Duodenal mucosa (tissue), 2 donors: ENCODE measurements at regions not wholly inside any gene's neighbourhood (a gene's known extent, or its start where the extent isn't known, plus 50 kb on each side); places are given as distances from the start of the nearest gene placed in this dataset.

Experiments used
- H3K27ac ChIP-seq: one replicate; pipeline ENCODE4 v1.7.0; 2013; ENCODE audit warnings: low read depth, low read length
- H3K27me3 ChIP-seq, 2 donors: one replicate each; pipeline ENCODE4 v1.7.0; 2013; ENCODE audit warnings: low read length in 2 of 2, control low read depth in 1 of 2; ENCODE audit not compliant: insufficient read depth in 2 of 2, control insufficient read depth in 1 of 2
- H3K36me3 ChIP-seq, 2 donors: one replicate each; pipeline ENCODE4 v1.7.0; 2013; ENCODE audit warnings: low read length in 2 of 2, control low read depth in 1 of 2; ENCODE audit not compliant: insufficient read depth in 2 of 2, control insufficient read depth in 1 of 2
- H3K4me1 ChIP-seq, 2 donors: one replicate each; pipeline ENCODE4 v1.7.0; 2013; ENCODE audit warnings: low read length in 2 of 2, control low read depth in 1 of 2; ENCODE audit not compliant: insufficient read depth in 2 of 2, control insufficient read depth in 1 of 2
- H3K4me3 ChIP-seq, 2 donors: one replicate each; pipeline ENCODE4 v1.7.0; 2013; ENCODE audit warnings: low read length in 2 of 2, low read depth in 1 of 2
- H3K9ac ChIP-seq, 2 donors: one replicate each; pipeline ENCODE4 v1.7.0; 2013; ENCODE audit warnings: low read length in 2 of 2, low read depth in 1 of 2
- H3K9me3 ChIP-seq, 2 donors: one replicate each; pipeline ENCODE4 v1.7.0; 2013; ENCODE audit warnings: low read length in 2 of 2, control low read depth in 1 of 2; ENCODE audit not compliant: control insufficient read depth in 1 of 2

DNA sequence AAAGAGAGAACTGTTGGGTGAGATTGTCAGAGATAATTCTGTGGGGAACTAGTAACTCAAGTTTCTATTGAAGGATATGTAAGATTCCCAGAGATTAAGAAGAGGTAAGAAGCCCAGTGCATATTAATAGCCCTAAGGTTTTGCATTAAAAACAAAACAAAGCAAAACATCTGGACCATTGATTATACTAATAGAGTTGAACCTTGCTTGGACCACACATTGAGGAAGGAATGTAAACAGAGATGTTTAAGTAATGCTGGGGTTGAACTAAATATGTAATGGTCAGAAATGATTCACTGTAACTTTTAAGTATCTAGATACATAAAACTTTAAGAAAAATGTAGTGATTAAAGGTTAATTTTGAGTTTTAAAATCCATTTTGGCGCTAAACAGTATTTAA, 1770.0 kb downstream of the PCDH9 start:
- Histone ChIP-seq H3K9me3 (peaks cover 7 to 8% of the 10 kb centered on the region in 2 donors), H3K36me3 (no peaks in the 10 kb centered on the region), H3K9ac (no peak overlapping the region), H3K27me3 (no peaks in the 10 kb centered on the region), H3K4me1 (no peaks in the 10 kb centered on the region), H3K27ac (no peak overlapping the region), H3K4me3 (no peak overlapping the region)

DNA sequence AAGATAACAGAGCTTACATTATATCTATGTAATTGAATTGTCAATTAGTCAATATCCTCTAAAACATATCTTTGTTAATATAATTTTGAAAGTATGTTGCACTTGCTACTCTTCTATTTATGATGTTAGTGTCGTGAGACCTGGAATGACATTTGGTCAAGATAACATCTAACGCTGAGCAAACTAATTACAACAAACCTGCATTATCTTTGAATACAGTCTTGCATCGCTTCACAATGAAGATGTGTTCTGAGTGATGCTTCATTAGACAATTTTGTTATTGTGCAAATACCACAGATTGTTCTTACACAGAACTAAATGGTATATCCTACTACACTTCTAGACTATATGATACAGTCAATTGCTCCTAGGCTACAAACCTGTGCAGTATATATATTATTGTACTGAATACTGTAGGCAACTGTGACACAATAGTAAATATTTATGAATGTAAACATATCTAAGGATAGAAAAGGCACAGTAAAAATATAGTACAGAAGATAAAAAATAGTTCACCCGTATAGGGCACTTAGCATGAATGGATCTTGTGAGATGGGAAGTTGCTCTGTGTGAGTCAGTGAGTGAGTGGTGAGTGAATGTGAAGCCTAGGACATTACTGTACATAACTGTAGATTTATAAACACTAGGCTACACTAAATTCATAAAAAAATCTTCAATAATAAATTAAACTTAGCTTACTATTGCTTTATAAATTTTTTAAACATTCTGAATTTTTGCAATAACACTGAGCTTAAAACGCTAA, 1773.8 kb downstream of the PCDH9 start:
- no peak overlapping the region for H3K27ac ChIP-seq

GRCh38 chr13:65454403-65454802, 1775.7 kb downstream of the PCDH9 start:
- H3K9me3 ChIP-seq: peaks cover 4 to 5% of the 10 kb centered on the region in 2 donors
- no peak overlapping the region for H3K27ac ChIP-seq
- H3K36me3 ChIP-seq: no peaks in the 10 kb centered on the region
- no peaks in the 10 kb centered on the region for H3K4me1 ChIP-seq
- H3K9ac ChIP-seq: no peak overlapping the region
- H3K27me3 ChIP-seq: no peaks in the 10 kb centered on the region
- H3K4me3 ChIP-seq: no peak overlapping the region

More for the DNA sequence above, 1773.8 kb downstream of the PCDH9 start:
- Histone ChIP-seq H3K36me3 (no peaks in the 10 kb centered on the region), H3K9me3 (peaks cover 4 to 5% of the 10 kb centered on the region in 2 donors), H3K27me3 (no peaks in the 10 kb centered on the region), H3K4me3 (no peak overlapping the region), H3K4me1 (no peaks in the 10 kb centered on the region), H3K9ac (no peak overlapping the region)

DNA sequence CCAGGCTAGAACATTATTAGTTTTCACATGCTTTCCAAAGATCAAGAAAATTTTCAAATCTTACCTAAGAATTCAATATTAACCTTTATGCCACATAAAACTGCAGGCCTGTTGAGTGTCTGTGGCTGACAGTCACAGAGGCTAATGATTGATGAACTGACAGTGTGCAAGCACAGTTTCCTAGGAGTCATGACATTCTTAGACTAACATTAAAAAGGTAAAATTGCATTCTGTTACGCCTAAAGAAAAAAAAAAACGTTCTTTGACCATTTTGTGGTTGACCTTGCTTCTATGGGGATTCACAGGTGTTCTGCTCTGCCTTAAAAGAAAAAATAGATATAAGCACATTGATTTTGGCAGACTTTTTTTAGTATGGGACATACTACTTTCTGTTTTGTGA, 1776.2 kb downstream of the PCDH9 start:
- no peak overlapping the region for H3K9ac ChIP-seq
- no peaks in the 10 kb centered on the region for H3K36me3 ChIP-seq
- H3K27ac ChIP-seq: no peak overlapping the region
- H3K9me3 ChIP-seq: peaks cover 4 to 5% of the 10 kb centered on the region in 2 donors
- H3K4me3 ChIP-seq: no peak overlapping the region
- H3K27me3 ChIP-seq: no peaks in the 10 kb centered on the region
- no peaks in the 10 kb centered on the region for H3K4me1 ChIP-seq

DNA sequence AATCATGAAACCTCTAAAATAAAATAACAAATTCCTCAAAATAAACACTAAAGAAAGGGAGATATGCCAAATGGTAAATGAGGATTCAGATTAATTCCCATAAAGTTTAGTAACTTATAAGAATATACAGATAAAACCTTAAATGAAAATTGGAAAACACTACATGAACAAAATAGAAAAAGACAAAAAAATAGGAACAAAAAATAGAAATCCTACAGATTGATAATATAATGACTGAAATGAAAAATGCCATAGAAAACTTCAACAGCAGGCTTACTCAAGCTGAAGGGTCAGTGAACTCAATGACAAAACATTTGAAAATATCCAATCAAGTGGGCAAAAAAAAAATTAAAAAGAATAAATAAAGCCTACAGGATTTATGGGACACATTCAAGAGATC, 1784.8 kb downstream of the PCDH9 start:
- Histone ChIP-seq H3K27me3 (no peaks in the 10 kb centered on the region), H3K27ac (no peak overlapping the region), H3K9me3 (peaks cover 12 to 18% of the 10 kb centered on the region in 2 donors), H3K4me1 (no peaks in the 10 kb centered on the region), H3K4me3 (no peak overlapping the region), H3K9ac (no peak overlapping the region), H3K36me3 (no peaks in the 10 kb centered on the region)

DNA sequence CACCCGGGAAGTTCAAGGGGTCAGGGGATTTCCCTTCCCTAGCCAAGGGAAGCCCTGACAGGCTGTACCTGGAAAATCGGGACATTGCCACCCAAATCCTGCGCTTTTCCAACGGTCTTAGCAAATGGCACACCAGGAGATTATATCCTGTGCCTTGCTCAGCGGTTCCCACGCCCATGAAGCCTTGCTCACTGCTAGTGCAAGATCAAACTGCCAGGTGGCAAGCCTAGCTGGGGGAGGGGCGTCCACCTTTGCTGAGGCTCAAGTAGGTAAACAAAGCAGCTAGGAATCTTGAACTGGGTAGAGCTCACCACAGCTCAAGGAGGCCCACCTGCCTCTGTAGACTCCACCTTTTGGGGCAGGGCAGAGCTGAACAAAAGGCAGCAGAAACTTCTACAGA, 1794.5 kb downstream of the PCDH9 start:
- Histone ChIP-seq H3K27me3 (no peaks in the 10 kb centered on the region), H3K4me1 (no peaks in the 10 kb centered on the region)

GRCh38 chr13:65417953-65418352, 1812.2 kb downstream of the PCDH9 start:
- H3K36me3 ChIP-seq: no peaks in the 10 kb centered on the region
- no peak overlapping the region for H3K9ac ChIP-seq
- no peaks in the 10 kb centered on the region for H3K27me3 ChIP-seq
- no peaks in the 10 kb centered on the region for H3K4me1 ChIP-seq
- H3K4me3 ChIP-seq: no peak overlapping the region
- H3K9me3 ChIP-seq: peaks cover 0 to 4% of the 10 kb centered on the region in 2 donors
- no peak overlapping the region for H3K27ac ChIP-seq

More for the DNA sequence above, 1794.5 kb downstream of the PCDH9 start:
- Histone ChIP-seq H3K9me3 (peaks cover 4 to 11% of the 10 kb centered on the region in 2 donors), H3K27ac (no peak overlapping the region), H3K9ac (no peak overlapping the region), H3K36me3 (no peaks in the 10 kb centered on the region), H3K4me3 (no peak overlapping the region)

DNA sequence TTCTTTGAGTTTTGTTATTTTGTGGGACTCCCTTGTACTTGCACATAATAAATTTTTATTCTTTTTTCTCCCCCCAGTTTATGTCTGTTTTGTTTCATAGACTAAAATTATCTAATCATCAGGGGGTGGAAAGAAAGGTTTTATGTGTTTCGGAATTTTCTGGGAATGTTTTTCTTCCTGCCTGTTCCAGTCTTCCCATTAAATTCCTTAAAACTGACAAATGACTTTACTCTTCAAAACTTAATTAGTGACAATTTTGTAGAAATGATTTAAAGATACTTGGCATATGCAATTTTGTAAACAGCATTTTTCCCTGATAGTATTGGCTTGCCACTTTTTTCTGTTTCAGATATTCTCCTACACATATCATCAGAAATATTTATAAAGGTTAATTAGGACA, 1813.4 kb downstream of the PCDH9 start:
- Histone ChIP-seq H3K9me3 (peaks cover 0 to 4% of the 10 kb centered on the region in 2 donors), H3K9ac (no peak overlapping the region), H3K36me3 (no peaks in the 10 kb centered on the region), H3K27me3 (no peaks in the 10 kb centered on the region), H3K4me3 (no peak overlapping the region), H3K27ac (no peak overlapping the region), H3K4me1 (no peaks in the 10 kb centered on the region)

DNA sequence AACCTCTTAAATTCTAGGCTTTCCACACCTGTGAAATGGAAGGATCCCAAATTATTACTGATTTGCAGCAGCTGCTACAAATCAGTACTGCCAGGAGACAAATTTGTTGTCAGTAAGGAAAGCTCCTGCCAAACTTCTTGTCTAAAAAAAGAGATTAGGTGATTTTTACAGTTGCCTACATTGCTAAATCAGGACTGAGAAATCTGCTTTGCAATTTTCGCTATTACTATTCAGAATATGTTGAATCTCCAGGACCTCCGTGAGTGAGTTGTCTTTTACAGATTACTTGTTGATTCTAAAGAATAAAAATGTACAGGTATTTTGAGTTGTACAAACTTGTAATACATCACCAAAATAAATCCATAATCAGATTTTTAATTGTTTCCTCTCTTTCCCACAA, 1815.9 kb downstream of the PCDH9 start:
- Histone ChIP-seq H3K27me3 (no peaks in the 10 kb centered on the region), H3K4me1 (no peaks in the 10 kb centered on the region), H3K4me3 (no peak overlapping the region), H3K27ac (no peak overlapping the region), H3K36me3 (no peaks in the 10 kb centered on the region), H3K9me3 (peaks cover 0 to 2% of the 10 kb centered on the region in 2 donors), H3K9ac (no peak overlapping the region)

DNA sequence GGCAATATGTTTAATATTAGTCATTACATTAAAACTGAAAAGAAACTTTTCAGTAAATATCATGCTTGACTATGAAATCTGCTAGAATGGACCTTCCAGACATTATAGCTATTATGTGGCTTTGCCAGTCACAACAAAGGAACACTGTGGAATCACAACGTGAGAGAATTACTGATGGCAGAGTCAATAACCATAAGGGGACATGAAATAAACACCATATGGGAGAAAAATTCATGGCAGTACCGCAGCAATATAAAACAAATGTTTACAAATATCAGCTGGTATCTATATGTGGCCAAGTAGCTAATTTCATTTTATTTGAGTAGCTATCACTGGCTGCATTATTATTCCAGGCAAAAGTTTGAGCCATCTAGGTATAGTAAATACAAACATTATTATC, 1818.6 kb downstream of the PCDH9 start:
- Histone ChIP-seq H3K4me1 (no peaks in the 10 kb centered on the region), H3K27ac (no peak overlapping the region), H3K9me3 (peaks cover 0 to 2% of the 10 kb centered on the region in 2 donors), H3K9ac (no peak overlapping the region), H3K4me3 (no peak overlapping the region), H3K27me3 (no peaks in the 10 kb centered on the region), H3K36me3 (no peaks in the 10 kb centered on the region)
